ENCODE measurements at regions not wholly inside any gene's neighbourhood (a gene's known extent, or its start where the extent isn't known, plus 50 kb on each side); places are given as distances from the start of the nearest gene placed in this dataset.

DNA sequence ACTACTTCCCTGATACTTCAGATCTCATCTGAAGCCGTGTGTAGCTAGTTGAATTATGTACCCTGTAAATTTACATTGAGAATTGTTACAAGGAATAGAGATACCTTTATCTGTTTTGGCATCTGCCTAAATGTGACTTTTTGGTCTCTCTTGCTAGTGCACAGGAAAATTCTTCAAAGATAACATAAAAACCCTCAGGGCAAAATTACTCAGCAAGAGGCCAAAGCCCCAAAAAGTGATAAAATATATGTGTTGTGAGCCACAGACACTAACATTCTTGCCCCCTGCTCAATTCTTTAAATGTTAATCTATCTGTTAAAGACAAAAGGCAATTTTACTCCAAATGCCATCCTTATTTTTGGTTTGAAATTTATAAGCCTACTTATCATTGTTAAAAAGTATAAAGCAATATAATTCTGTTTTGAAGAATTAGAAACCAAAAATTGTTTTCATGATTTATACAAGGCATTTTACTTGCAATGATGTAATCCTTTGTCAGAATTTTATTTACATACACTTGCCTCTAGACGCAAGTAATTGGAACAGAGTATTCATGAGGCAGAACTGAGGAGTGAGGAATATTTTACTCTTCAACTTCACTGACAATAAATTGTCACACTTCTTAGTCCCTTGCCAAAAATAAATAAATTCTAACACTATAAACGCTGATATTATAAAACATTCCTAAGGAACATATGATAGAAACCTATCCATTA lies 186.2 kb downstream of the EPM2A start (continued):
- TF ChIP-seq, protein P1, sequence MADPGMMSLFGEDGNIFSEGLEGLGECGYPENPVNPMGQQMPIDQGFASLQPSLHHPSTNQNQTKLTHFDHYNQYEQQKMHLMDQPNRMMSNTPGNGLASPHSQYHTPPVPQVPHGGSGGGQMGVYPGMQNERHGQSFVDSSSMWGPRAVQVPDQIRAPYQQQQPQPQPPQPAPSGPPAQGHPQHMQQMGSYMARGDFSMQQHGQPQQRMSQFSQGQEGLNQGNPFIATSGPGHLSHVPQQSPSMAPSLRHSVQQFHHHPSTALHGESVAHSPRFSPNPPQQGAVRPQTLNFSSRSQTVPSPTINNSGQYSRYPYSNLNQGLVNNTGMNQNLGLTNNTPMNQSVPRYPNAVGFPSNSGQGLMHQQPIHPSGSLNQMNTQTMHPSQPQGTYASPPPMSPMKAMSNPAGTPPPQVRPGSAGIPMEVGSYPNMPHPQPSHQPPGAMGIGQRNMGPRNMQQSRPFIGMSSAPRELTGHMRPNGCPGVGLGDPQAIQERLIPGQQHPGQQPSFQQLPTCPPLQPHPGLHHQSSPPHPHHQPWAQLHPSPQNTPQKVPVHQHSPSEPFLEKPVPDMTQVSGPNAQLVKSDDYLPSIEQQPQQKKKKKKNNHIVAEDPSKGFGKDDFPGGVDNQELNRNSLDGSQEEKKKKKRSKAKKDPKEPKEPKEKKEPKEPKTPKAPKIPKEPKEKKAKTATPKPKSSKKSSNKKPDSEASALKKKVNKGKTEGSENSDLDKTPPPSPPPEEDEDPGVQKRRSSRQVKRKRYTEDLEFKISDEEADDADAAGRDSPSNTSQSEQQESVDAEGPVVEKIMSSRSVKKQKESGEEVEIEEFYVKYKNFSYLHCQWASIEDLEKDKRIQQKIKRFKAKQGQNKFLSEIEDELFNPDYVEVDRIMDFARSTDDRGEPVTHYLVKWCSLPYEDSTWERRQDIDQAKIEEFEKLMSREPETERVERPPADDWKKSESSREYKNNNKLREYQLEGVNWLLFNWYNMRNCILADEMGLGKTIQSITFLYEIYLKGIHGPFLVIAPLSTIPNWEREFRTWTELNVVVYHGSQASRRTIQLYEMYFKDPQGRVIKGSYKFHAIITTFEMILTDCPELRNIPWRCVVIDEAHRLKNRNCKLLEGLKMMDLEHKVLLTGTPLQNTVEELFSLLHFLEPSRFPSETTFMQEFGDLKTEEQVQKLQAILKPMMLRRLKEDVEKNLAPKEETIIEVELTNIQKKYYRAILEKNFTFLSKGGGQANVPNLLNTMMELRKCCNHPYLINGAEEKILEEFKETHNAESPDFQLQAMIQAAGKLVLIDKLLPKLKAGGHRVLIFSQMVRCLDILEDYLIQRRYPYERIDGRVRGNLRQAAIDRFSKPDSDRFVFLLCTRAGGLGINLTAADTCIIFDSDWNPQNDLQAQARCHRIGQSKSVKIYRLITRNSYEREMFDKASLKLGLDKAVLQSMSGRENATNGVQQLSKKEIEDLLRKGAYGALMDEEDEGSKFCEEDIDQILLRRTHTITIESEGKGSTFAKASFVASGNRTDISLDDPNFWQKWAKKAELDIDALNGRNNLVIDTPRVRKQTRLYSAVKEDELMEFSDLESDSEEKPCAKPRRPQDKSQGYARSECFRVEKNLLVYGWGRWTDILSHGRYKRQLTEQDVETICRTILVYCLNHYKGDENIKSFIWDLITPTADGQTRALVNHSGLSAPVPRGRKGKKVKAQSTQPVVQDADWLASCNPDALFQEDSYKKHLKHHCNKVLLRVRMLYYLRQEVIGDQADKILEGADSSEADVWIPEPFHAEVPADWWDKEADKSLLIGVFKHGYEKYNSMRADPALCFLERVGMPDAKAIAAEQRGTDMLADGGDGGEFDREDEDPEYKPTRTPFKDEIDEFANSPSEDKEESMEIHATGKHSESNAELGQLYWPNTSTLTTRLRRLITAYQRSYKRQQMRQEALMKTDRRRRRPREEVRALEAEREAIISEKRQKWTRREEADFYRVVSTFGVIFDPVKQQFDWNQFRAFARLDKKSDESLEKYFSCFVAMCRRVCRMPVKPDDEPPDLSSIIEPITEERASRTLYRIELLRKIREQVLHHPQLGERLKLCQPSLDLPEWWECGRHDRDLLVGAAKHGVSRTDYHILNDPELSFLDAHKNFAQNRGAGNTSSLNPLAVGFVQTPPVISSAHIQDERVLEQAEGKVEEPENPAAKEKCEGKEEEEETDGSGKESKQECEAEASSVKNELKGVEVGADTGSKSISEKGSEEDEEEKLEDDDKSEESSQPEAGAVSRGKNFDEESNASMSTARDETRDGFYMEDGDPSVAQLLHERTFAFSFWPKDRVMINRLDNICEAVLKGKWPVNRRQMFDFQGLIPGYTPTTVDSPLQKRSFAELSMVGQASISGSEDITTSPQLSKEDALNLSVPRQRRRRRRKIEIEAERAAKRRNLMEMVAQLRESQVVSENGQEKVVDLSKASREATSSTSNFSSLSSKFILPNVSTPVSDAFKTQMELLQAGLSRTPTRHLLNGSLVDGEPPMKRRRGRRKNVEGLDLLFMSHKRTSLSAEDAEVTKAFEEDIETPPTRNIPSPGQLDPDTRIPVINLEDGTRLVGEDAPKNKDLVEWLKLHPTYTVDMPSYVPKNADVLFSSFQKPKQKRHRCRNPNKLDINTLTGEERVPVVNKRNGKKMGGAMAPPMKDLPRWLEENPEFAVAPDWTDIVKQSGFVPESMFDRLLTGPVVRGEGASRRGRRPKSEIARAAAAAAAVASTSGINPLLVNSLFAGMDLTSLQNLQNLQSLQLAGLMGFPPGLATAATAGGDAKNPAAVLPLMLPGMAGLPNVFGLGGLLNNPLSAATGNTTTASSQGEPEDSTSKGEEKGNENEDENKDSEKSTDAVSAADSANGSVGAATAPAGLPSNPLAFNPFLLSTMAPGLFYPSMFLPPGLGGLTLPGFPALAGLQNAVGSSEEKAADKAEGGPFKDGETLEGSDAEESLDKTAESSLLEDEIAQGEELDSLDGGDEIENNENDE (IDR thresholded peaks at IDR 0.05; ENCODE audit: insufficient replicate concordance, low read length), result no peak
- TF ChIP-seq, protein P2, sequence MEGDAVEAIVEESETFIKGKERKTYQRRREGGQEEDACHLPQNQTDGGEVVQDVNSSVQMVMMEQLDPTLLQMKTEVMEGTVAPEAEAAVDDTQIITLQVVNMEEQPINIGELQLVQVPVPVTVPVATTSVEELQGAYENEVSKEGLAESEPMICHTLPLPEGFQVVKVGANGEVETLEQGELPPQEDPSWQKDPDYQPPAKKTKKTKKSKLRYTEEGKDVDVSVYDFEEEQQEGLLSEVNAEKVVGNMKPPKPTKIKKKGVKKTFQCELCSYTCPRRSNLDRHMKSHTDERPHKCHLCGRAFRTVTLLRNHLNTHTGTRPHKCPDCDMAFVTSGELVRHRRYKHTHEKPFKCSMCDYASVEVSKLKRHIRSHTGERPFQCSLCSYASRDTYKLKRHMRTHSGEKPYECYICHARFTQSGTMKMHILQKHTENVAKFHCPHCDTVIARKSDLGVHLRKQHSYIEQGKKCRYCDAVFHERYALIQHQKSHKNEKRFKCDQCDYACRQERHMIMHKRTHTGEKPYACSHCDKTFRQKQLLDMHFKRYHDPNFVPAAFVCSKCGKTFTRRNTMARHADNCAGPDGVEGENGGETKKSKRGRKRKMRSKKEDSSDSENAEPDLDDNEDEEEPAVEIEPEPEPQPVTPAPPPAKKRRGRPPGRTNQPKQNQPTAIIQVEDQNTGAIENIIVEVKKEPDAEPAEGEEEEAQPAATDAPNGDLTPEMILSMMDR (IDR thresholded peaks at IDR 0.05; ENCODE audit: control extremely low read depth in 1 of 3, insufficient read depth in 1 of 3, low read depth in 1 of 3, low read length in 3 of 3), result no peak
- no peak for TF ChIP-seq EZH2 (IDR thresholded peaks at IDR 0.05; ENCODE audit: low read depth, low read length, severe bottlenecking)
- no peak for TF ChIP-seq BACH1 (IDR thresholded peaks at IDR 0.05; ENCODE audit: low read length)

Measured in H1 (cell line).